ENCODE measurements at regions not wholly inside any gene's neighbourhood (a gene's known extent, or its start where the extent isn't known, plus 50 kb on each side); places are given as distances from the start of the nearest gene placed in this dataset.
"Not testable (repeated sequence)": the region's sequence is repeated elsewhere in the genome, so short reads cannot be mapped to it uniquely, and the experiment has no call there.

DNA sequence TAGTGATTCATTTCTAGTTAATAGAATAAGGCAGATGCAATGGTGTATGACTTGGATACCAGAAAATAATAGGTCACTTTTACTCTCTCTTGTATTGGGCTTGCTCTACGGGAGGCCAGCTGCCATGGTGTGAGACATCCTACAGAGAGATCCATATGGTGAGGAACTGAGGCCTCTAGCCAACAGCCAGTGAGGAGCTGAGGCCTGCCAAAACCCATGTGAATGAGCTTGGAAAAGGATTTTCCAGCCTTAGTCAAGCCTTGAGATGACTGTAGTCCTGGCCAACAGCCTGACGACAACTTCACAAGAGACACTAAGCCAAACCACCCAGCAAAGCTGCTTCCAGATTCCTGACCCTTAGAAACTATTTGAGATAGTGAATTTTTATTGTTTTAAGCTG lies 1300.2 kb downstream of the RAPGEF2 start:
- DNase-seq (ENCODE audit: low spot score in 2 of 2), result no peak
- Mint-ChIP-seq H3K4me3 (no peak overlapping the region), H3K9me3 (peaks cover 10% of the 10 kb centered on the region), H3K4me1 (no peaks in the 10 kb centered on the region), H3K36me3 (no peaks in the 10 kb centered on the region), H3K27ac (no peak overlapping the region)
- ATAC-seq, result no peak

DNA sequence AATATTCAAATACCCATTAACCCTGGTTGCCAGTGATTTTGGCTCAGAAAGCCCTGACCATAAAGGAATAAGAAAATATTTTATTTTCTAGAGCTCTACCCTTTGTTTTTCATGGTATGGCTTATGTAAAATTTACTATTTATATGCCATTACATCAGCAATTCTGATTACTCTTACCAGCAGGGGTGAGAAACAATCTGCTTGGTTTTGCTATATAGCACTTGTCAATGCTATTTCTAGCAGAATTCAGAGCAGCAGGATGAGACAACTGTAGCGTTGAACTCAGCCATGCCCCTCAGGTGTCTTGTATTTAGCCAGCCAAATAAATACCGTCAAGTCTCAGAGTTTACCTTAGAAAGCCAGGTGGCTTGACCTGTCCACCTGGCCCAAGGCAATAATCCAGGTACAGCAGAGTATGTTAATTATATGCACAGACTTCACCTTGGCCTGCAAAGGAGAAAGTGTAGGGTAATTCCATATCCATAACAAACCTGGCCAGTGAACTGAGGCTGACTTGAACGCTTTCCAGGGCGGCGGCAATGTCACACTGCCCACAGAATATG lies 1303.5 kb downstream of the RAPGEF2 start:
- peaks cover 14% of the 10 kb centered on the region for H3K9me3 Mint-ChIP-seq
- DNase-seq (ENCODE audit: low spot score in 2 of 2), result no peak
- ATAC-seq, result no peak
- H3K4me1 Mint-ChIP-seq, result no peaks in the 10 kb centered on the region
- no peak overlapping the region for H3K4me3 Mint-ChIP-seq
- H3K36me3 Mint-ChIP-seq, result no peaks in the 10 kb centered on the region
- no peak overlapping the region for H3K27ac Mint-ChIP-seq

DNA sequence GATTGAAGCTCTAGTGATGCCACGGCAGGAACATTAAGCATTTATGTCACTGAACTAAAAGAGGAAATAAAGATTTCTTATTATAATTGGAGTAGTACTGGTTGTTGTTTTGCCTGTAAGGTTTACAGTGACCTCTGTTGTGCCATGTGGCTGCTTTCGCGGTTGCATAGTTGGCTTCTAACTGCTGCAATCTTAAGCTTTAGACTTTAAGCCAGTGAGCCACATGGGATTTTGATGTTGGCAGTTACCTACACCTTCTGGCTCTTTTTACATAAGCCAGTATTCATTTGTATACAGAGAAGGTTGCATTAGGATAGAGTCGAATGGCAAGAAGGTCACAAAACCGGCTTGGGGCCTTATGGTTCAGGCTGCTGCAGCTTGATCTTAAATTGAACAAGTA lies 1311.6 kb downstream of the RAPGEF2 start:
- Mint-ChIP-seq H3K4me1 (no peaks in the 10 kb centered on the region), H3K9me3 (peaks cover 8% of the 10 kb centered on the region), H3K36me3 (no peaks in the 10 kb centered on the region), H3K4me3 (no peak overlapping the region), H3K27ac (no peak overlapping the region)
- no peak for ATAC-seq
- no peak for DNase-seq (ENCODE audit: low spot score in 2 of 2)

DNA sequence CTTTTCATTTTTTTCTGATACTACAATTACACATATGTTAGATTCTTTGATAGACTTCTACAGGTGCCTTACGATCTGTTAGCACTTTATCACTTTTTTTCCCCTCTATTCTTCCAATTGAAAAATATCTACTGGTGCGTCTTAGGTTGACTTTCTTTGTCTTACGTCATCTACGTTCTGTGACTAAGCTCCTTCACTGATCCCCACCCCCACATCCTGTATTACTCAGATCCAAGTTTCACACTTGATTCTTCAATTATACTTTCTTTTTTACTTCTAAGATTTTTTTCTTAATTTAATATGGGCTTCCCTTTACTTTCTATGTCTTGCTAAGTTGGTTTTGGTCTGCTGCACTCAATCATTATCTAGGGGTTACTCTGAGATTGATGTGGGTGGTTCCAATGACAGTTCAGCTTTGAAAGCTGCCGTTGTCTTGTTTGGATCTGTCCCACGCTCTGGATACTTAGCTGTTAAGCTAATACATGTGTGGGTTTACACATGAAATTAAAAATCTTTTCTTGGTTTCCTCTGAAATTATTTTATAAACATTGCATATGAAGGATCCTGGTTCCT lies 1321.1 kb downstream of the RAPGEF2 start:
- ATAC-seq (no peak), DNase-seq (ENCODE audit: low spot score in 2 of 2) (no peak)
- Mint-ChIP-seq H3K9me3 (peaks cover 12% of the 10 kb centered on the region), H3K4me1 (no peaks in the 10 kb centered on the region), H3K27ac (no peak overlapping the region), H3K4me3 (no peak overlapping the region), H3K36me3 (no peaks in the 10 kb centered on the region)

DNA sequence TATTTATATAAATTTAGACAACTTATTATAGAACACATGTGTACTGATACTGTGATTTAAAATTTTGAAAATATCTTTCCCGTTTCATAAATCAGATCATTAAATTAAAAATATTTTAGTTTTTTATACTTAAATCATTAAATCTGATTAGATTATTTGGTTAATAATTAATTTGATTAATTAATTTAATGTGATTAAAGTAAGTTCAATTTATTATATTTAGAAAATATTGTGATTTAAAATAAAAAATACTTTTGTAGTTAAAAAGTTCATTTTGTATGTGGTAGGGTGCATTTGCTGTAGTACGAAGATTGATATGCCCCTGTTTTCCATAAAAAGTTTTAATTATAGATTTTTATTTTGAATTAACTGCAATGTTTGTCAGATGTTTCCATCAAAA lies 1323.4 kb downstream of the RAPGEF2 start:
- H3K4me1 Mint-ChIP-seq, result no peaks in the 10 kb centered on the region
- DNase-seq (ENCODE audit: low spot score in 2 of 2) (no peak), ATAC-seq (no peak)
- no peak overlapping the region for H3K27ac Mint-ChIP-seq
- peaks cover 17% of the 10 kb centered on the region for H3K9me3 Mint-ChIP-seq
- no peak overlapping the region for H3K4me3 Mint-ChIP-seq
- H3K36me3 Mint-ChIP-seq, result no peaks in the 10 kb centered on the region

DNA sequence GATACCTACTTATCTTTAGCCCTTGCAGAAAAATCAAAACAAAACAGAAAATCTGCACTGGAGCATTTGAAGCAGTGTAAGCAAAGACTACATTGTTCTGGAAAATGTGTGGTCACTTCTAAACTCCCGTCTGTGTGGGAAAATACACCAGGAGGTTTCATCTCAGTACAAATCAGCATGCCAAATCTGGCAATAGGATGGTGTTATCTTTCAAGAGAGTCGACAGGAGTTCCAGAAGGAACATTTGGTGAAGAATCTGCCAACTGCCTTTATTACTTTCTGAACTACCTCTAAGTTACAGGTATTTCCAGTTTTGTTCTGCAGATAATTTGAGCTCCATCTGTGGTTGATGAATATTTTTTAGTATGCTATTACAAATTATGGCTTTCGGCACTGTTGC lies 1348.0 kb downstream of the RAPGEF2 start:
- peaks cover 24% of the 10 kb centered on the region for H3K9me3 Mint-ChIP-seq
- DNase-seq (ENCODE audit: low spot score in 2 of 2) (no peak), ATAC-seq (no peak)
- H3K27ac Mint-ChIP-seq, result no peak overlapping the region
- H3K4me1 Mint-ChIP-seq, result no peaks in the 10 kb centered on the region
- H3K4me3 Mint-ChIP-seq, result no peak overlapping the region
- H3K36me3 Mint-ChIP-seq, result no peaks in the 10 kb centered on the region

DNA sequence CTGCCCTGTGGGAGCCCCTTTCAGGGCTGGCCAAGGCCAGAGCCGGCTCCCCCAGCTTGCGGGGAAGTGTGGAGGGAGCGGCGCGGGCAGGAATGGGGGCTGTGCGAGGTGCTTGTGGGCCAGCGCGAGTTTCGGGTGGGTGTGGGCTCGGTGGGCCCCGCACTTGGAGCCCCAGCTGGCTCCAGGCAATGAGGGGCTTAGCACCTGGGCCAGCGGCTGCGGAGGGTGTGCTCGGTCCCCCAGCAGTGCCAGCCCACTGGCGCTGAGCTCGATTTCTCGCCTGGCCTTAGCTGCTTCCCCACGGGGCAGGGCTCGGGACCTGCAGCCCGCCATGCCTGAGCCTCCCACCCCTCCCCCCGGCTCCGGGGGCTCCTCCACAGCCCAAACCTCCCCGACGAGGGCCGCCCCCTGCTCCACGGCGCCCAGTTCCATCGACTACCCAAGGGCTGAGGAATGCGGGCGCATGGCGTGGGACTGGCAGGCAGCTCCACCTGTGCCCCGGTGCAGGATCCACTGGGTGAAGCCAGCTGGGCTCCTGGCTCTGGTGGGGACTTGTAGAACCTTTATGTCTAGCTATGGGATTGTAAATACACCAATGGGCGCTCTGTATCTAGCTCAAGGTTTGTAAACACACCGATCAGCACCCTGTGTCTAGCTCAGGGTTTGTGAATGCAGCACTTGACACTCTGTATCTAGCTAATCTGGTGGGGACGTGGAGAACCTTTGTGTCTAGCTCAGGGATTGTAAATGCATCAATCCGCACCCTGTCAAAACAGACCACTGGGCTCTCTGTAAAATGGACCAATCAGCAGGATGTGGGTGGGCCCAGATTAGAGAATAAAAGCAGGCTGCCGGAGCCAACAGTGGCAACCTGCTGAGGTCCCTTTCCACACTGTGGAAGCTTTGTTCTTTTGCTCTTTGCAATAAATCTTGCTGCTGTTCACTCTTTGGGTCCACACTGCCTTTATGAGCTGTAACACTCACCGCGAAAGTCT lies 1379.1 kb downstream of the RAPGEF2 start:
- not testable (repeated sequence) for H3K36me3 Mint-ChIP-seq; DNase-seq (ENCODE audit: low spot score in 2 of 2); H3K4me3 Mint-ChIP-seq; H3K4me1 Mint-ChIP-seq; H3K27ac Mint-ChIP-seq; ATAC-seq
- peaks cover 11% of the 10 kb centered on the region for H3K9me3 Mint-ChIP-seq

DNA sequence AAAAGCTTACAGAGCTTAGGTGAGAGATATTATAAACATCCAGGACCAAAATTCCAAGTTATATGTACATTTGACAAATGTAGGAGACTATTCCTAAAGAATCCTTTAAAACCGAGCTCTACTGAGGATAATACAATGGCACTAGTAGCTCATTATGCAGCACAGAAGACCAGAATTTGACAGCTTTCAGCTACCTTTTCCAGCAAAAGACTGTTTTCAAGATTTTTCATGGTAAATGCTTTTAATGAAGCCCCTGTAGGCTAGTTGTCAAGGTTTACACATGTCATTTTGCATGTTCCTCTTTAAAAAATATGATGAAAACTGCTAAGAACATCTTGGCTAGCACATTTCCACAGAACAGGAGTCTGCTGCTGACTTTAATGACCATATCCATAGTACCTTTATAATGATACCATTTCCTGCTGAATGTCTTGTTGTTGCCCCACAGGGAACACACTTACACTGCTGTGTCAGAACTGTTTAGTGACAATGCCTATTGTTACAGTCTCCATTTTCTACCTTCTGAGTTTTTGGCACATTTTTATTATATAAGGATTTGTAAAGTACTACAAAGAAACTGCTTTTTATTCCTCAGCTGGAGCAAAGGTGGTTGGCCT lies 1382.3 kb downstream of the RAPGEF2 start:
- H3K36me3 Mint-ChIP-seq, result no peaks in the 10 kb centered on the region
- peaks cover 13% of the 10 kb centered on the region for H3K9me3 Mint-ChIP-seq
- H3K4me1 Mint-ChIP-seq, result no peaks in the 10 kb centered on the region
- ATAC-seq, result no peak
- H3K27ac Mint-ChIP-seq, result no peak overlapping the region
- DNase-seq (ENCODE audit: low spot score in 2 of 2), result no peak
- no peak overlapping the region for H3K4me3 Mint-ChIP-seq

DNA sequence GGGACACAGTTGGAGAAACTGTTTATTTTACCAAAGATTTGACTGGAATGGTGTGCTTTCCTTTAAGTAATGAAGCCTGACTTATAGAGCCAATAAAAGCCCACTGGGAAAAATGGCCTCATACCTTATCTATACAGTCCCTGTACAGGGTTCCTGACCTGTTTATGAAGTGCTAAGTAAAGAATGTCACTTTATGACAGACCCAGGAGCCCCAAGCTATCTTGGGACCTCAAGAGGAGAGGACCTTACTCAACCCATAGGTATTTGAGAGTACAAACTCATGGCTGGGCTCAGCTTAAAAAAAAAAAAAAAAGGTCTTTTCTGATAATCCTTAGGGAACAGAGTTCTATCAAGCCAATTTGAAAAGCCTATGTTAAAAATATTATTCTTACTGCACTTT lies 1389.3 kb downstream of the RAPGEF2 start:
- no peaks in the 10 kb centered on the region for H3K4me1 Mint-ChIP-seq

DNA sequence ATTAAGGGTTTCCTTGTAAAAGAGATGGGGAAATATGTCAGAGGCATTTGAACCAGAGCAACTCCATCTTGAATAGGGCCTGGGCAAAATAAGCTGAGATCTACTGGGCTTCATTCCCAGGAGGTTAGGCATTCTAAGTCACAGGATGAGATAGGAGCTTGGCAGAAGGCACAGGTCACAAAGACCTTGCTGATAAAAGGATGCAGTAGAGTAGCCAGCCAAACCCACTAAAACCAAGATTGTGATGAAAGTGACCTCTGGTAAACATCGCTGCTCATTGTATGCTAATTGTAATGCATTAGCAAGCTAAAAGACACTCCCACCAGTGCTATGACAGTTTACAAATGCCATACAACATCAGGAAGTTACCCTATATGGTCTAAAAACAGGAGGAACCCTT lies 1390.3 kb downstream of the RAPGEF2 start:
- ATAC-seq (no peak), DNase-seq (ENCODE audit: low spot score in 2 of 2) (no peak)
- Mint-ChIP-seq H3K9me3 (peaks cover 16% of the 10 kb centered on the region), H3K27ac (no peak overlapping the region), H3K4me3 (no peak overlapping the region), H3K4me1 (no peaks in the 10 kb centered on the region), H3K36me3 (no peaks in the 10 kb centered on the region)

More for the DNA sequence above, 1389.3 kb downstream of the RAPGEF2 start:
- peaks cover 17% of the 10 kb centered on the region for H3K9me3 Mint-ChIP-seq
- no peak overlapping the region for H3K27ac Mint-ChIP-seq
- no peaks in the 10 kb centered on the region for H3K36me3 Mint-ChIP-seq
- DNase-seq (ENCODE audit: low spot score in 2 of 2), result no peak
- ATAC-seq, result no peak
- H3K4me3 Mint-ChIP-seq, result no peak overlapping the region

DNA sequence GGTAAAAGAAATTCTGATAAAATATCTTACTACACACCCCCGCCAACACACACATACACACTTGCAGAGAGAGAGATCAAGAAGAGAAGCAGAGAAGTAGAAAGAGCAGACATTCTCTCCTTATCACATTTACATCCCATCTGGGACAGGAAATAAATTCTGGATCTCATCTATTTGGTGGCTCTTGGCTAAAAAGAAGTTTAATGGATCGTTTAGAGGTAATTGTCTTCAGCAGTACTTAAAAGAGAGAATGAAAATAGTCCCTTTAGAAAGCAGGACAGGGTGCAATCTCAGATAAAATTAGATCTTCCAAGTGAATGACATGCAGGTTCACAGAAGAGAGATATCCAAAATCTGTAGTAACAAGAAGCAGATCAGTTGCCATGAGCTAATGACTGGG lies 1392.5 kb downstream of the RAPGEF2 start:
- Mint-ChIP-seq H3K9me3 (peaks cover 23% of the 10 kb centered on the region), H3K27ac (no peak overlapping the region), H3K4me1 (no peaks in the 10 kb centered on the region), H3K36me3 (no peaks in the 10 kb centered on the region), H3K4me3 (no peak overlapping the region)
- DNase-seq (ENCODE audit: low spot score in 2 of 2) (no peak), ATAC-seq (no peak)

DNA sequence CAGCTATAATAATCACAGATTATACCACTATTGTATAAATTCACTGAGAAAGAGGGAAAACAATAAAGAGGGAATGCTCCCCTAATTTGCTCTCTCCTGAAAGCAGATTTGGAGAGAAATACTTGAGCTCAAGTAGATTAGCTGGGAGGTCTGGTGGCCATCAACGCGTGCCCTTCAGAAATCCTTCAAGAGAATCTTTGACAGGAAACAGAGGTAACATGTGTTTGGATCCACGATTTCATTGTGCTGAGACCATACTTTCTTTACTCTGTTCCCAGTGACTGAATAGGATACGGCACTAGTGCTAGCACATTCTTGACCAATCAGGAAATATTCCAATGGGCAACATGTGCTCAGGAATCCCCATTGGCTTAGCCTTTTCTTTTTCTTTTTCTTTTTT lies 1395.3 kb downstream of the RAPGEF2 start:
- Mint-ChIP-seq H3K4me3 (no peak overlapping the region), H3K27ac (no peak overlapping the region), H3K36me3 (no peaks in the 10 kb centered on the region), H3K9me3 (peaks cover 31% of the 10 kb centered on the region), H3K4me1 (no peaks in the 10 kb centered on the region)
- ATAC-seq (no peak), DNase-seq (ENCODE audit: low spot score in 2 of 2) (no peak)

DNA sequence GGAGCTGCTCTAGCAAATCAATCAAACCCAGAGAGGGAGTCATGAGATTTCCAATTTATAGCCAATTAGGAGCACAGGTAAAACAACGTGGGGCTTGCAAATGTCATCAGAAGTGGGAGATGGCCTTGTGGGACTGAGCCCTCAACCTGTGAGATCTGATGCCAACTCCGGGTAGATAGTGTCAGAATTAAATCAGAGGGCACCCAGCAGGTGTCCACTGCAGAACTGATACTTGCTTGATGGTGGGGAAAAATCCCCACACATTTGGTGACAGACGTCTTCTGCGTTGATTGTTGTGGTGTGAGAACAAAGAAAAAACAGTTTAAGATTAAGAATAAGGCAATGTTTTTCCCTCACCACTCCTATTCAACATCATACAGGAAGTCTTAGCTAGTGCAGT lies 1402.8 kb downstream of the RAPGEF2 start:
- no peak for DNase-seq (ENCODE audit: low spot score in 2 of 2)
- H3K27ac Mint-ChIP-seq, result no peak overlapping the region

DNA sequence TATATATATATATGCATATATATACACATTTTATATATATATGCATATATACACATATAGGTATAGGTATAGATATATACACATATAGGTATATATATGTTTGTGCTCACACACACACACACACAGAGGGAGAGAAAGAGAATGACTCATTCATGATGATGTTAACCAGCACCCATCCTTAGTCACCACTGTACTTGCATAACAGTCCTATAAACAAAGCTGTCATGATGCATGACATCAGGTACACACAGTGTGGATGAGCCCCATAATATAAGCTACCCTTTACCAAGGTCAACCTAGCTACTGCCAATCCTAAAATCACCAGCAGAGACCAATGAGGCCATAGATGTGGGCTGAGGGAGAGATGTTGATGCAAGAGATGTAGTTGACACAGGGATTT lies 1408.0 kb downstream of the RAPGEF2 start:
- DNase-seq (ENCODE audit: low spot score in 2 of 2) (no peak), ATAC-seq (peak; percentile 53)
- no peaks in the 10 kb centered on the region for H3K4me1 Mint-ChIP-seq
- H3K27ac Mint-ChIP-seq, result no peak overlapping the region
- H3K36me3 Mint-ChIP-seq, result no peaks in the 10 kb centered on the region
- H3K9me3 Mint-ChIP-seq, result peaks cover 5% of the 10 kb centered on the region
- no peak overlapping the region for H3K4me3 Mint-ChIP-seq

More for the DNA sequence above, 1402.8 kb downstream of the RAPGEF2 start:
- Mint-ChIP-seq H3K36me3 (no peaks in the 10 kb centered on the region), H3K4me3 (no peak overlapping the region), H3K4me1 (no peaks in the 10 kb centered on the region), H3K9me3 (peaks cover 14% of the 10 kb centered on the region)
- no peak for ATAC-seq

DNA sequence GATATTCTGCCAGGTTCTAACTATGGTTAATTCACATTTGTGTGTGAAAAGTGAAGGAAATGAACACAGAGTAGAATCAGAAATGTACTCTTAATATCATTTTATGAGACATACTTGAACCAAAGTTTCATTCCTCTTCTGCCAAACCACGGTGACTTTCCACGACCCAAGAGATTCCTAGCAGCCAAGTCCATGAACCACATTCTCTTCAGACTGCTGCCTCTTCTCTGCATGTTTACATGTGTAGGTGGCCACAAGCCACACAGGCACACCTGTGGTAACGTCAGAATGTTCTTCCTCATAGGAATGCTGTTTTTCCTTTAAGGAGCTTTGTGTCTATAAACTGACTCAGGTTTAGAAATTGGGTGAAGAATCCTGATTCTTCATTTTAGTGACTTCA lies 1411.2 kb downstream of the RAPGEF2 start:
- Mint-ChIP-seq H3K36me3 (no peaks in the 10 kb centered on the region), H3K4me3 (no peak overlapping the region), H3K27ac (no peak overlapping the region), H3K4me1 (no peaks in the 10 kb centered on the region), H3K9me3 (peaks cover 7% of the 10 kb centered on the region)
- ATAC-seq (no peak), DNase-seq (ENCODE audit: low spot score in 2 of 2) (no peak)
